ENCODE measurements at regions not wholly inside any gene's neighbourhood (a gene's known extent, or its start where the extent isn't known, plus 50 kb on each side); places are given as distances from the start of the nearest gene placed in this dataset.

DNA sequence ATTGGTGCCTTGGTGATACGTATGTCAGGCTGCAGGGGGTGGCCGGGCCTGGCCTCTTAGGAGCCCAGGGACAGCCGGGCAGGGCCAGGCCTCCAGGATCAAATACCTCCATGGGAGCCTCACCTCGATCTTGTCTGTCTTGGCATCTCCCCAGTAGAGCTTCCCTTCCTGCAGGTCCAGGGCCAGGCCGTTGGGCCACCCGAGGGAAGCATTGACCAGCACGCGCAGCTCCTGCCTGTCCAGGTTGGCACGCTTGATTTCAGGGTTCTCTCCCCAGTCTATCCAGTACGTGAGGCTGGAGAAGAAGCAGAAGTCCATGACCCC is 137.7 kb downstream of the CRYBB2 start:
- no peak for TF ChIP-seq CTCF (IDR thresholded peaks at IDR 0.05; ENCODE audit: low read depth, low read length, poor library complexity, severe bottlenecking)
- TF ChIP-seq EZH2phosphoT487 (IDR thresholded peaks at IDR 0.05; ENCODE audit: borderline replicate concordance, low read length), result no peak
